GM23338 (cell line): ENCODE measurements at regions not wholly inside any gene's neighbourhood (a gene's known extent, or its start where the extent isn't known, plus 50 kb on each side); places are given as distances from the start of the nearest gene placed in this dataset.

Experiments
- CTCF ChIP-seq, 2 experiments: fragments of 200-600 bp in 1 of 2; sonication (generic) in 1 of 2; conservative IDR thresholded peaks; 2 replicates each; pipeline versions ENCODE4 v1.5.1 to v1.6.1; 2016 to 2017; ENCODE audit warnings: antibody characterized with exemption in 2 of 2, low read depth in 2 of 2, mild to moderate bottlenecking in 2 of 2, moderate library complexity in 1 of 2
- EZH2 ChIP-seq: fragments of 200-600 bp; sonication (generic); IDR thresholded peaks from one replicate; pipeline ENCODE4 v1.8.0; 2017; ENCODE audit warnings: antibody characterized with exemption, mild to moderate bottlenecking, low read depth; ENCODE audit not compliant: unreplicated experiment
- NANOG ChIP-seq: IDR thresholded peaks from 2 replicates; pipeline ENCODE4 v1.6.1; 2016; ENCODE audit warnings: antibody characterized with exemption, borderline replicate concordance
- POLR2AphosphoS5 ChIP-seq: IDR thresholded peaks from 2 replicates; pipeline ENCODE4 v1.6.1; 2016; ENCODE audit warnings: antibody characterized with exemption, low read depth
- REST ChIP-seq: IDR thresholded peaks from one replicate; pipeline ENCODE4 v1.6.1; 2018; ENCODE audit warnings: antibody characterized with exemption; ENCODE audit not compliant: unreplicated experiment
- ZNF331 ChIP-seq: fragments of 250-450 bp; sonication (Bioruptor Pico); IDR thresholded peaks from 2 replicates; pipeline ENCODE4 v1.5.0; 2020; ENCODE audit warnings: low read depth, mild to moderate bottlenecking, moderate library complexity

- no peak for TF ChIP-seq POLR2AphosphoS5
- TF ChIP-seq CTCF (conservative IDR thresholded peaks at IDR 0.05; ENCODE audit: low read depth in 2 of 2) = no peak
- no peak for TF ChIP-seq REST
- no peak for TF ChIP-seq EZH2
- TF ChIP-seq NANOG = no peak
- no peak for TF ChIP-seq ZNF331 (CRISPR knock-in tag)
Observed at GRCh38 chr2:236643480-236643879, 73.9 kb downstream of the ACKR3 start.
